Endothelial cell of umbilical vein (primary cell): ENCODE measurements at regions not wholly inside any gene's neighbourhood (a gene's known extent, or its start where the extent isn't known, plus 50 kb on each side); places are given as distances from the start of the nearest gene placed in this dataset.

ENCODE experiments used
- BruUV-seq: library from RNA; stranded (reverse); fragments of 400-500 nt; replicated peaks from 2 replicates; lab custom pipeline; 2021; lab: Mats Ljungman, UMichigan
- CTCF ChIA-PET: fragments of 300-600, 350-600 bp; sonication (Branson Sonifier 250); formaldehyde crosslinking; loops from one replicate; lab custom pipeline; 2021; ENCODE audit warnings: antibody characterized with exemption, inconsistent platforms; lab: Charles Lee
- POLR2A ChIA-PET: fragments of 300-600, 350-600 bp; sonication (Branson Sonifier 250); formaldehyde crosslinking; loops from one replicate; lab custom pipeline; 2021; ENCODE audit warnings: antibody characterized with exemption, inconsistent platforms; lab: Charles Lee
- DNase-seq: peaks from one replicate; pipeline ENCODE4 v3.0.0-alpha.2; 2011; ENCODE audit warnings: low read depth, low spot score
- FAIRE-seq: peaks from 2 replicates; lab custom pipeline; 2011; peaks lifted over from hg19 to GRCh38; lab: Jason Lieb, UNC
- H2AFZ ChIP-seq: 2 replicates; pipeline ENCODE4 v1.6.0; 2012; ENCODE audit warnings: low read depth, low read length, control low read depth, inconsistent platforms
- H3K27ac ChIP-seq: 2 replicates; pipeline ENCODE4 v1.5.1; 2011; ENCODE audit warnings: low read depth, mild to moderate bottlenecking, control low read depth, low read length, moderate library complexity; ENCODE audit not compliant: insufficient read depth
- H3K27me3 ChIP-seq, 2 experiments: 2 replicates each; pipeline versions ENCODE4 v1.6.0 to v1.6.1; 2011; ENCODE audit warnings: low read length in 2 of 2, mixed read lengths in 1 of 2; ENCODE audit not compliant: control insufficient read depth in 2 of 2, insufficient read depth in 2 of 2
- H3K36me3 ChIP-seq, 2 experiments: 2 replicates in 1 of 2; 3 replicates in 1 of 2; pipeline ENCODE4 v1.5.1; 2011; ENCODE audit warnings: low read length in 2 of 2, mild to moderate bottlenecking in 1 of 2, moderate library complexity in 1 of 2; ENCODE audit not compliant: control insufficient read depth in 2 of 2, insufficient read depth in 2 of 2; ENCODE audit errors: extremely low read depth in 1 of 2
- H3K4me1 ChIP-seq: 3 replicates; pipeline ENCODE4 v1.5.1; 2011; ENCODE audit warnings: mild to moderate bottlenecking, low read length; ENCODE audit not compliant: control insufficient read depth, insufficient read depth; ENCODE audit errors: extremely low read depth
- H3K4me2 ChIP-seq: 2 replicates; pipeline ENCODE4 v1.6.1; 2011; ENCODE audit warnings: low read length, control low read depth, mixed read lengths; ENCODE audit not compliant: insufficient read depth
- H3K4me3 ChIP-seq, 3 experiments: fragments of 200-600 bp in 1 of 3; sonication (generic), shearing (Covaris generic) in 1 of 3; replicated peaks in 1 of 3; 2 replicates each; pipeline ENCODE4 v1.5.1; 2011 to 2016; ENCODE audit warnings: control low read depth in 3 of 3, low read length in 3 of 3, mild to moderate bottlenecking in 2 of 3, inconsistent platforms in 1 of 3, low read depth in 1 of 3, moderate library complexity in 1 of 3; ENCODE audit not compliant: insufficient read depth in 1 of 3
- H3K79me2 ChIP-seq: 2 replicates; pipeline ENCODE4 v1.6.0; 2012; ENCODE audit warnings: low read length, inconsistent platforms; ENCODE audit not compliant: control insufficient read depth, insufficient read depth
- H3K9ac ChIP-seq: replicated peaks from 2 replicates; pipeline ENCODE3; 2011; ENCODE audit warnings: low read length, control low read depth; ENCODE audit not compliant: insufficient read depth; ENCODE audit errors: extremely low read depth
- H3K9me1 ChIP-seq: replicated peaks from 3 replicates; pipeline ENCODE4 v1.6.0; 2011; ENCODE audit warnings: mild to moderate bottlenecking, low read length; ENCODE audit not compliant: control insufficient read depth, insufficient read depth; ENCODE audit errors: extremely low read depth
- H3K9me3 ChIP-seq: replicated peaks from 2 replicates; pipeline ENCODE4 v1.5.1; 2012; ENCODE audit warnings: low read length, inconsistent platforms; ENCODE audit not compliant: control insufficient read depth, insufficient read depth
- H4K20me1 ChIP-seq: replicated peaks from 2 replicates; pipeline ENCODE3; 2011; ENCODE audit warnings: mild to moderate bottlenecking, low read length; ENCODE audit not compliant: control insufficient read depth, insufficient read depth; ENCODE audit errors: extremely low read depth
- EZH2 ChIP-seq: IDR thresholded peaks from 2 replicates; pipeline ENCODE4 v1.6.1; 2012; ENCODE audit warnings: borderline replicate concordance, low read depth, mild to moderate bottlenecking, moderate library complexity, low read length, inconsistent platforms; ENCODE audit not compliant: severe bottlenecking
- FOS ChIP-seq: IDR thresholded peaks from 2 replicates; pipeline ENCODE4 v1.6.1; 2011; ENCODE audit warnings: mild to moderate bottlenecking, low read length, moderate library complexity, borderline replicate concordance; ENCODE audit not compliant: insufficient read depth
- GATA2 ChIP-seq: IDR thresholded peaks from 2 replicates; pipeline ENCODE4 v1.7.0; 2011; ENCODE audit warnings: low read depth, mild to moderate bottlenecking, moderate library complexity, mixed read lengths, low read length; ENCODE audit not compliant: insufficient read length, insufficient read depth
- JUN ChIP-seq: IDR thresholded peaks from 2 replicates; pipeline ENCODE4 v1.6.1; 2011; ENCODE audit warnings: borderline replicate concordance, low read depth; ENCODE audit not compliant: insufficient read length, insufficient read depth
- MYC ChIP-seq: IDR thresholded peaks from one replicate; pipeline ENCODE4 v1.6.1; 2011; ENCODE audit warnings: mild to moderate bottlenecking, low read depth, low read length
- POLR2A ChIP-seq: IDR thresholded peaks from 2 replicates; pipeline ENCODE4 v1.6.1; 2012; ENCODE audit warnings: low read depth, mild to moderate bottlenecking, control low read depth, low read length
- POLR2AphosphoS5 ChIP-seq: IDR thresholded peaks from 2 replicates; pipeline ENCODE4 v1.6.1; 2012; ENCODE audit warnings: low read depth, mild to moderate bottlenecking, control low read depth, low read length, moderate library complexity; ENCODE audit not compliant: insufficient read depth
- dilution Hi-C: fragments of 300-500 bp; cut with MboI; formaldehyde crosslinking; loops from one replicate; pipeline ENCODE4 v1.15.0; 2019; ENCODE audit warnings: low sequenced_read_pairs; ENCODE audit not compliant: extremely low pct_ligation_motif_present
- intact Hi-C: fragments of 100-400 bp; cut with micrococcal nuclease; formaldehyde crosslinking; loops from one replicate; pipeline ENCODE4 v1.10.0; 2022
- TF ChIP-seq, protein P1 (sequence below), 2 donors: IDR thresholded peaks; 1 replicate in 1 of 2; 2 replicates in 1 of 2; pipeline ENCODE4 v1.5.1; 2011; ENCODE audit warnings: low read length in 2 of 2, mild to moderate bottlenecking in 2 of 2, moderate library complexity in 2 of 2, control low read depth in 1 of 2, inconsistent platforms in 1 of 2, low read depth in 1 of 2; ENCODE audit not compliant: insufficient read depth in 1 of 2; ENCODE audit errors: extremely low read depth in 1 of 2
- TF ChIP-seq, protein P2 (sequence below): IDR thresholded peaks from 2 replicates; pipeline ENCODE4 v1.6.1; 2011; ENCODE audit not compliant: insufficient read depth, insufficient read length

DNA sequence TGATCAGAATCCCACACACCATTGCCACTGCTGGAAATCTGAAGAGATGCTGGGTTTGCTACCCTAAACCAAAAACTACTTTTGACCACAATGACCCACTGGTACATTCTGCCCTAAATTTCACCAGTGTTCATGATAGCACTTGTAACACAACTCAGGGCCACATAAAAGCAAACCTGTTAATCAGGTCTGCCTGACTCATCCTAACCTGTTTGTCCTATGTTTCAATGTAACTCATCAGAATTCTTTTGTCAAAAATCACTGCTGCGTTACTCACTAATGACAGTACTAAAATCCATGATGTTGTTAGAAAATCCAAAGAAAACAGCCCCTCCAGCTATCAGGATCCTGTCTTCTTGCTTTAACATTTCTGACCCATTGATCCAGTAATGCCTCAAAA lies 55.6 kb upstream of the XCR1 start:
- intact Hi-C loops, result no loop called here

DNA sequence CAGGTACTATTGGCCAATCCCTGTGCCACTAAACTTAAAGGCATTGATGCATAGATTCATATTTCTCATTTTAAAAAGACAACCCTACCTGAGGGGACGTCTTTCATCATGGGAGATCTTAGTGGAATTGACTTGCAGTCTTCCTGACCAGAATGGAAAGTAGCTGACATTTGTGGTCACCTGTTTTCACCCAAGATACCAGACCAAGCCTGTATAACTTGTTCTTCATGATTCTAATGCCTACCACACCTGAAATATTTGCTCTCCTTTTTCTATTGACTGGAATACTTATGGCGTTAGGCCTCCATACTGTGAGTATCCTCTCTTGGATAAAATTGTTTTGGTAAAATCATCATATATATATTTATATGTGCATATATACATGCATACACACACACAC lies 54.7 kb upstream of the XCR1 start:
- Histone ChIP-seq H3K4me3 (no peak overlapping the region), H3K9ac (no peak overlapping the region), H3K9me3 (no peaks in the 10 kb centered on the region), H3K27ac (no peak overlapping the region), H3K27me3 (peaks cover 7 to 17% of the 10 kb centered on the region in 2 experiments), H3K4me1 (no peaks in the 10 kb centered on the region), H3K79me2 (no peaks in the 10 kb centered on the region), H2AFZ (no peak overlapping the region), H4K20me1 (no peaks in the 10 kb centered on the region), H3K9me1 (no peaks in the 10 kb centered on the region), H3K4me2 (no peak overlapping the region), H3K36me3 (no peaks in the 10 kb centered on the region)
- dilution Hi-C loops, result no loop called here
- no TSS peak for BruUV-seq
- ChIA-PET POLR2A (no interaction called here), CTCF (interaction anchor here (0.6 to 2.4 kb wide), 3 partner anchors 14 to 345 kb away, joined by 4 to 15 read pairs (median 6); no protein-coding TSS in a partner anchor)
- no peak for DNase-seq
- intact Hi-C loops, result no loop called here
- FAIRE-seq, result no peak
- TF ChIP-seq EZH2, result no peak
- no peak for TF ChIP-seq JUN
- no peak for TF ChIP-seq GATA2
- TF ChIP-seq, protein P1, sequence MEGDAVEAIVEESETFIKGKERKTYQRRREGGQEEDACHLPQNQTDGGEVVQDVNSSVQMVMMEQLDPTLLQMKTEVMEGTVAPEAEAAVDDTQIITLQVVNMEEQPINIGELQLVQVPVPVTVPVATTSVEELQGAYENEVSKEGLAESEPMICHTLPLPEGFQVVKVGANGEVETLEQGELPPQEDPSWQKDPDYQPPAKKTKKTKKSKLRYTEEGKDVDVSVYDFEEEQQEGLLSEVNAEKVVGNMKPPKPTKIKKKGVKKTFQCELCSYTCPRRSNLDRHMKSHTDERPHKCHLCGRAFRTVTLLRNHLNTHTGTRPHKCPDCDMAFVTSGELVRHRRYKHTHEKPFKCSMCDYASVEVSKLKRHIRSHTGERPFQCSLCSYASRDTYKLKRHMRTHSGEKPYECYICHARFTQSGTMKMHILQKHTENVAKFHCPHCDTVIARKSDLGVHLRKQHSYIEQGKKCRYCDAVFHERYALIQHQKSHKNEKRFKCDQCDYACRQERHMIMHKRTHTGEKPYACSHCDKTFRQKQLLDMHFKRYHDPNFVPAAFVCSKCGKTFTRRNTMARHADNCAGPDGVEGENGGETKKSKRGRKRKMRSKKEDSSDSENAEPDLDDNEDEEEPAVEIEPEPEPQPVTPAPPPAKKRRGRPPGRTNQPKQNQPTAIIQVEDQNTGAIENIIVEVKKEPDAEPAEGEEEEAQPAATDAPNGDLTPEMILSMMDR (IDR thresholded peaks at IDR 0.05; ENCODE audit: extremely low read depth in 1 of 2, insufficient read depth in 1 of 2, low read depth in 1 of 2, low read length in 2 of 2), result no peak
- TF ChIP-seq FOS, result no peak
- TF ChIP-seq, protein P2, sequence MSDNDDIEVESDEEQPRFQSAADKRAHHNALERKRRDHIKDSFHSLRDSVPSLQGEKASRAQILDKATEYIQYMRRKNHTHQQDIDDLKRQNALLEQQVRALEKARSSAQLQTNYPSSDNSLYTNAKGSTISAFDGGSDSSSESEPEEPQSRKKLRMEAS, result no peak
- no peak for TF ChIP-seq MYC
- TF ChIP-seq POLR2A, result no peak
- TF ChIP-seq POLR2AphosphoS5, result no peak

More for the DNA sequence above, 55.6 kb upstream of the XCR1 start:
- Histone ChIP-seq H3K9me3 (no peaks in the 10 kb centered on the region), H3K27me3 (peaks cover 5 to 17% of the 10 kb centered on the region in 2 experiments), H2AFZ (no peak overlapping the region), H3K4me2 (no peak overlapping the region), H3K27ac (no peak overlapping the region), H4K20me1 (no peaks in the 10 kb centered on the region), H3K79me2 (no peaks in the 10 kb centered on the region), H3K4me3 (no peak overlapping the region), H3K4me1 (no peaks in the 10 kb centered on the region), H3K9me1 (no peaks in the 10 kb centered on the region), H3K36me3 (no peaks in the 10 kb centered on the region), H3K9ac (no peak overlapping the region)
- dilution Hi-C loops, result no loop called here
- no peak for TF ChIP-seq GATA2
- TF ChIP-seq EZH2, result no peak
- DNase-seq (no peak), FAIRE-seq (no peak)
- CTCF ChIA-PET, result interaction anchor here (0.6 to 2.0 kb wide), 2 partner anchors 13 to 144 kb away, joined by 4 to 12 read pairs; no protein-coding TSS in a partner anchor
- POLR2A ChIA-PET, result no interaction called here
- no TSS peak for BruUV-seq
